Muscle layer of colon (tissue), 2 donors: ENCODE measurements at regions not wholly inside any gene's neighbourhood (a gene's known extent, or its start where the extent isn't known, plus 50 kb on each side); places are given as distances from the start of the nearest gene placed in this dataset.
A peak's percentile ranks its signal among the peaks of the same experiment; 100 is the strongest.

ENCODE experiments used
- H3K27ac ChIP-seq: one replicate; pipeline ENCODE4 v1.7.0; 2013; ENCODE audit warnings: low read depth, mild to moderate bottlenecking, low read length, moderate library complexity
- H3K27me3 ChIP-seq, 2 donors: one replicate each; pipeline ENCODE4 v1.7.0; 2013; ENCODE audit warnings: low read length in 2 of 2, mild to moderate bottlenecking in 2 of 2; ENCODE audit not compliant: insufficient read depth in 2 of 2, control insufficient read depth in 1 of 2
- H3K36me3 ChIP-seq: one replicate; pipeline ENCODE4 v1.7.0; 2013; ENCODE audit warnings: mild to moderate bottlenecking, low read length; ENCODE audit not compliant: insufficient read depth
- H3K4me1 ChIP-seq: one replicate; pipeline ENCODE4 v1.7.0; 2013; ENCODE audit warnings: mild to moderate bottlenecking, low read length; ENCODE audit not compliant: insufficient read depth
- H3K4me3 ChIP-seq, 2 donors: one replicate each; pipeline ENCODE4 v1.7.0; 2013; ENCODE audit warnings: low read length in 2 of 2, low read depth in 1 of 2, mild to moderate bottlenecking in 1 of 2, moderate library complexity in 1 of 2
- H3K9ac ChIP-seq: one replicate; pipeline ENCODE4 v1.7.0; 2013; ENCODE audit warnings: low read length
- H3K9me3 ChIP-seq: one replicate; pipeline ENCODE4 v1.7.0; 2013; ENCODE audit warnings: mild to moderate bottlenecking, low read length
- donor health status: abdominal sarcoma.
- donor health status: Adenocarcinoma of cecum.

- Histone ChIP-seq H3K27ac (no peak overlapping the region), H3K27me3 (no peaks in the 10 kb centered on the region), H3K9me3 (no peaks in the 10 kb centered on the region), H3K4me3 (no peak overlapping the region), H3K36me3 (no peaks in the 10 kb centered on the region), H3K9ac (no peak overlapping the region), H3K4me1 (no peaks in the 10 kb centered on the region)
Observed at GRCh38 chr5:96140496-96140895, 178.8 kb upstream of the ELL2 start.

GRCh38 chr5:96140084-96140483 is 178.4 kb upstream of the ELL2 start:
- no peaks in the 10 kb centered on the region for H3K36me3 ChIP-seq
- no peaks in the 10 kb centered on the region for H3K27me3 ChIP-seq
- H3K4me3 ChIP-seq: no peak overlapping the region
- H3K27ac ChIP-seq: no peak overlapping the region
- H3K9me3 ChIP-seq: no peaks in the 10 kb centered on the region
- no peaks in the 10 kb centered on the region for H3K4me1 ChIP-seq
- H3K9ac ChIP-seq: no peak overlapping the region

- no peaks in the 10 kb centered on the region for H3K4me1 ChIP-seq
- H3K27ac ChIP-seq: no peak overlapping the region
- no peaks in the 10 kb centered on the region for H3K36me3 ChIP-seq
- no peaks in the 10 kb centered on the region for H3K27me3 ChIP-seq
- no peak overlapping the region for H3K9ac ChIP-seq
- no peak overlapping the region for H3K4me3 ChIP-seq
- no peaks in the 10 kb centered on the region for H3K9me3 ChIP-seq
Observed at GRCh38 chr5:96134886-96135285, 173.2 kb upstream of the ELL2 start.

- Histone ChIP-seq H3K36me3 (no peaks in the 10 kb centered on the region), H3K4me3 (no peak overlapping the region), H3K27ac (no peak overlapping the region), H3K27me3 (no peaks in the 10 kb centered on the region), H3K4me1 (peaks cover 7% of the 10 kb centered on the region), H3K9me3 (no peaks in the 10 kb centered on the region), H3K9ac (no peak overlapping the region)
Observed at GRCh38 chr5:96133341-96134079, 171.9 kb upstream of the ELL2 start.

- Histone ChIP-seq H3K27me3 (no peaks in the 10 kb centered on the region), H3K9me3 (no peaks in the 10 kb centered on the region), H3K36me3 (no peaks in the 10 kb centered on the region), H3K9ac (no peak overlapping the region), H3K4me1 (peaks cover 34% of the 10 kb centered on the region), H3K27ac (no peak overlapping the region), H3K4me3 (no peak overlapping the region)
Observed at GRCh38 chr5:96129276-96129675, 167.6 kb upstream of the ELL2 start.

GRCh38 chr5:96128204-96128864 is 166.7 kb upstream of the ELL2 start:
- Histone ChIP-seq H3K27me3 (no peaks in the 10 kb centered on the region), H3K9ac (no peak overlapping the region), H3K36me3 (no peaks in the 10 kb centered on the region), H3K4me3 (no peak overlapping the region), H3K4me1 (peaks cover 34% of the 10 kb centered on the region), H3K9me3 (no peaks in the 10 kb centered on the region), H3K27ac (no peak overlapping the region)

- Histone ChIP-seq H3K9me3 (no peaks in the 10 kb centered on the region), H3K4me3 (no peak overlapping the region), H3K9ac (no peak overlapping the region), H3K4me1 (peaks cover 34% of the 10 kb centered on the region), H3K36me3 (no peaks in the 10 kb centered on the region), H3K27me3 (no peaks in the 10 kb centered on the region), H3K27ac (no peak overlapping the region)
Observed at GRCh38 chr5:96127538-96127937, 165.9 kb upstream of the ELL2 start.

GRCh38 chr5:96125231-96125891 is 163.7 kb upstream of the ELL2 start:
- Histone ChIP-seq H3K36me3 (no peaks in the 10 kb centered on the region), H3K9ac (no peak overlapping the region), H3K27me3 (no peaks in the 10 kb centered on the region), H3K4me3 (peak overlapping the region in 1 of 2 donors; percentile 3), H3K4me1 (peaks cover 34% of the 10 kb centered on the region), H3K27ac (no peak overlapping the region), H3K9me3 (no peaks in the 10 kb centered on the region)

GRCh38 chr5:96124589-96124988 is 162.9 kb upstream of the ELL2 start:
- no peak overlapping the region for H3K27ac ChIP-seq
- no peaks in the 10 kb centered on the region for H3K36me3 ChIP-seq
- no peaks in the 10 kb centered on the region for H3K9me3 ChIP-seq
- H3K4me3 ChIP-seq: no peak overlapping the region
- no peak overlapping the region for H3K9ac ChIP-seq
- no peaks in the 10 kb centered on the region for H3K27me3 ChIP-seq
- H3K4me1 ChIP-seq: peaks cover 34% of the 10 kb centered on the region

GRCh38 chr5:96123418-96123817 is 161.8 kb upstream of the ELL2 start:
- Histone ChIP-seq H3K27ac (no peak overlapping the region), H3K4me3 (no peak overlapping the region), H3K9me3 (no peaks in the 10 kb centered on the region), H3K4me1 (peaks cover 31% of the 10 kb centered on the region), H3K27me3 (no peaks in the 10 kb centered on the region), H3K9ac (no peak overlapping the region), H3K36me3 (no peaks in the 10 kb centered on the region)

- no peaks in the 10 kb centered on the region for H3K27me3 ChIP-seq
- H3K27ac ChIP-seq: no peak overlapping the region
- H3K9me3 ChIP-seq: no peaks in the 10 kb centered on the region
- H3K4me1 ChIP-seq: peaks cover 31% of the 10 kb centered on the region
- no peaks in the 10 kb centered on the region for H3K36me3 ChIP-seq
- H3K4me3 ChIP-seq: no peak overlapping the region
- no peak overlapping the region for H3K9ac ChIP-seq
Observed at GRCh38 chr5:96121364-96121763, 159.7 kb upstream of the ELL2 start.
